ENCODE measurements at regions not wholly inside any gene's neighbourhood (a gene's known extent, or its start where the extent isn't known, plus 50 kb on each side); places are given as distances from the start of the nearest gene placed in this dataset.

DNA sequence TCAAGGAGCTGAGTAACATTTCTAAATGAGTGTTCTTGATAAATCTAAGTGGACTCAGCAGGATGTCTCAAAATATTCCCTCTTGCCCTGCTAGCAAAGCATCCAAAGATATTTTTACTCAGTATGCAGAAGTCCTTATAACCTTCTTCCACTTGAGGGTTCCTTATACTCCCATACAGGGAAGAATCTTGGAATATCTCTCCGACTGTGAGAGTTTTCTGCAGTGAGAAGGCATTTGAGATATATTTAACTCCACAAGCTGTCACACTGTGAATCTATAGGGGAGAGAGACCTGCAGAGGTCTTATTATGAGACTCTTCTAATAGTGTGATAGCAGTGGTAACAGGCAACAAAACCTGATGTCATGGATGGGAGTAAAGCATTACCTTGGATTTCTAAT lies 1034.5 kb upstream of the PABPC4L start:
- TF ChIP-seq RAD21 (IDR thresholded peaks at IDR 0.05; ENCODE audit: low read depth) = no peak
- TF ChIP-seq TAF1 (IDR thresholded peaks at IDR 0.05; ENCODE audit: low read depth) = no peak
